ENCODE measurements at regions not wholly inside any gene's neighbourhood (a gene's known extent, or its start where the extent isn't known, plus 50 kb on each side); places are given as distances from the start of the nearest gene placed in this dataset.
"Not testable (repeated sequence)": the region's sequence is repeated elsewhere in the genome, so short reads cannot be mapped to it uniquely, and the experiment has no call there.

- DNase-seq: no peak
These were observed 377.7 kb downstream of the GLRX3 start for GRCh38 chr10:130513686-130514476.

GRCh38 chr10:130515670-130516069, 379.5 kb downstream of the GLRX3 start:
- no peak for DNase-seq

GRCh38 chr10:130516141-130516735, 380.0 kb downstream of the GLRX3 start:
- no peak for DNase-seq

DNA sequence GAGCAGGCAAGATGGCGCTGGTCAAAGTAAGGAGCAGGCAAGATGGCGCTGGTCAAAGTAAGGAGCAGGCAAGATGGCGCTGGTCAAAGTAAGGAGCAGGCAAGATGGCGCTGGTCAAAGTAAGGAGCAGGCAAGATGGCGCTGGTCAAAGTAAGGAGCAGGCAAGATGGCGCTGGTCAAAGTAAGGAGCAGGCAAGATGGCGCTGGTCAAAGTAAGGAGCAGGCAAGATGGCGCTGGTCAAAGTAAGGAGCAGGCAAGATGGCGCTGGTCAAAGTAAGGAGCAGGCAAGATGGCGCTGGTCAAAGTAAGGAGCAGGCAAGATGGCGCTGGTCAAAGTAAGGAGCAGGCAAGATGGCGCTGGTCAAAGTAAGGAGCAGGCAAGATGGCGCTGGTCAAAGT, 382.7 kb downstream of the GLRX3 start:
- not testable (repeated sequence) for DNase-seq

DNA sequence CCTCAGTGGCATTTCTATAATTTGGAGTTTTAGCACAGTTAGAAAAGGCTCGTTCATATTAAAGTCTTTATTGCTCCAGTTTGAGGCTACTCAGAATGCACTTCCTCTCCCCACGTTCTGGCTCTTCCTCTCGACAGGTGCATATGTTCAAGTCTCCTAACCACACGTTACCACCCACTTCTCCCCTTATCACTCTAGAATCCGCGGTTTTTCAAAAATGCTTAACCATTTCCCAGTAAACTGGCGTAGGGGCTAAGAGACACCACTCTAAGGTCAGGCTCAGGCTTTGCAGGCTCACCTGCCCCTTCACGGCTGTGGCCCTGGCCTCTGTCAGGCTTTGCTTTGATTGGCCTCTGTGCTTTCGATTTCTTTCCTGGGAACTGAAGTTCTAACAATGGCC, 383.6 kb downstream of the GLRX3 start:
- no peak for DNase-seq

GRCh38 chr10:130531312-130531711, 395.1 kb downstream of the GLRX3 start:
- DNase-seq: no peak

DNA sequence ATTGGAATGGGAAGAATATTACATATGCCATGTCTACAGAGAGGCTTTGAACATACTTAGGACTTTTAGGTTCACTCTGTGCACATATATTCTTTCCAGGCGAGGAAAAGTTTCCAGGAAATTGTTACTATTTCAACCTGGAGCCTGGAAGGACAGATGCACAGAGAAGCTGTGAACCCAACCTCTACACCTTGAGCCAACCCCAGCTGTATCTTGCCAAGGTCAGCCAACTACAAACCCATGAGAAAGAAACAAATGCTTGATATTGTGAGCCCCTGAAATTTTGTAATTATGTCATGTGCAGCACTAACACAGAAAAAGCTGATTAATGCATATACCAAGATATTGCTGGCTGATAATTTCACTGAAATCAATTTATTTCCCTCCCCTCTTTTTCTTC, 404.9 kb downstream of the GLRX3 start:
- no peak for DNase-seq

- DNase-seq: no peak
These were observed 406.6 kb downstream of the GLRX3 start for GRCh38 chr10:130542761-130543160.

DNA sequence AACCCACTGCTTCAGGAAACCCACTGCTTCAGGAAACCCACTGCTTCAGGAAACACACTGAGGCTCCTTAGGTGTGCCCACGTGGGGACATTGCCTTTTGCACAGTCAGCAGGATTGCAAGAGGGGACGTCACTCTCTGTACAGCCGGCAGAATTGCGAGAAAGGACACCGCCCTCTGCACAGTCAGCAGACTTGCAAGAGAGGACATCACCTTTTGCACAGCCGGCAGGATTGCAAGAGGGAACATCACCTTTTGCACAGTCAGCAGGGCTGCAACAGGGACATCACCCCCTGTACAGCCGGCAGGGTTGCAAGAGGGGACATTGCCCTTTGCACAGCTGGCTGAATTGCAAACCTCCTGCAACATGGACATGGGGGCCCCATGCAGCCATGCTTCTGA, 407.6 kb downstream of the GLRX3 start:
- DNase-seq: no peak

DNA sequence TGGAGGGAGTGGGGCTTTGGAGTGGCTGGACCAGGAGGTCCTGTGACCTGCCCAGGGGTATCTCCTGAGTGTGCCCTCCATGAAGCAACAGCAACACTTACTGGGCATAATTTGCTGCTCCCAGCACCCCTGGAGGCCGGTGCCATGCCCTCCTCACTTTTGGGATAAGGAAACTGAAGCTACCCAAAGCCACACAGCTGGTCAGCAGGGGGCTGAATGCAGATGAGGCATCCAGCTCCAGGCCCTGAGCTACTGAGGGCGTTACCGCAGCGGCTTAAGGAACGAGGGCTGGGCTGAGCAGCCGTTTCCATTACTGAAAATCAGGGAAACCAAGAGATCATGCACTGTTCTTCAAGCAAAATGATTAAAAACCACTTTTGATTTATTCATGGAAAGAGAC, 408.9 kb downstream of the GLRX3 start:
- DNase-seq: no peak

- DNase-seq: no peak
These were observed 409.5 kb downstream of the GLRX3 start for GRCh38 chr10:130545697-130546096.

GRCh38 chr10:130546841-130547240, 410.6 kb downstream of the GLRX3 start:
- DNase-seq: no peak

DNA sequence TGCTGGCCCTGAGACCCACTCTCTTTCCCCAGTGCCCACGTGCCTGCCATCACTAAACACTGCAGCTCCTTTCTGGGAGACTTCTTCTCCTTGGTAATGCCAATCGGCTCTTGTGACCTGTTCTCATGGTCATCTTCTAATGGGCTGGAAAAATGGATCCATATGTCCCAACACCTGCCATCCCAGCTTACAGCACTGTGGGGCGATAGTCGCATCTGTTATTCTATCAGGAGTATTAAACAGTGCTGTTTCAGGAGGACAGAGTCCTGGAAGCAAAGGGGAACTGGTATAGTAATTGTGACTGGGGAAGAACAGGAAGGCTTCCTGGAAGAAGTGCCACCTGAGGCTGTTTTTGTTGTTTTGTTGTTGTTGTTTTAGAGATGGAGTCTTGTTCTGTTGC, 411.2 kb downstream of the GLRX3 start:
- no peak for DNase-seq

DNA sequence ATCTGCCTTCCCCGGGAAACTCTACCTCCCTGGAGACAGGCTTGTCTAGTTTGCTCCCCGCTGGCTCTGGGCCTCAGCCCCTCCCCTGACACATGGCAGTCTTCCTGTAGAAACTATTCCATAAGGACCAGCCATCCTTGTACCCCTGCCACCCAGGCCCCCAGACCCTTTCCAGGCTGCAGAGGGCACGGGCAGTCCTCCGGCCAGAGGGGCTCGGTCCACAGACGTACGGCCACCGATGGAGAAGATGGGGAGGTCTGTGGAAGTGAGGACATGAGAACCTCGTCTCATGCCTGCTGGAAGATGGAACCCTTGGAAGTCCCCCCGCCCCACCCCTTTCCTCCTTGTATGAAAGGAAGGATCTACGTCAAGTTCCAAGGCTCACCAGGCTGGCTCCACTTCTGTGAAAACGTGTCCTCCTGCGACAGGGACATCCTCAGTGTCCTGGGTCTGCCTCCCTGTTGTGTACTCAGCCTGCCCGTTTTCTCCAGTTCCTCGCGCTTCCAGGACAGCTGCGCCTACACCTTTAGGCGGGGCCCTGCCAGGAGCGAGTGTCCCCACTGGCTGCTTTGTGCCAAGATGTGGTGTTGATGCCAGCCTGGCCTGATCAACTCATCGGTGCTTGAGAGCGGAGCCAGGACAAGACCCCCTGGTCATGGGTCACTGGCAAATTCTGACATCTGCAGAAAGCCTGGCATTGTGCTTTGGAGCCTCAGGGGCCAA, 414.9 kb downstream of the GLRX3 start:
- no peak for DNase-seq

GRCh38 chr10:130551676-130552075, 415.5 kb downstream of the GLRX3 start:
- no peak for DNase-seq

DNA sequence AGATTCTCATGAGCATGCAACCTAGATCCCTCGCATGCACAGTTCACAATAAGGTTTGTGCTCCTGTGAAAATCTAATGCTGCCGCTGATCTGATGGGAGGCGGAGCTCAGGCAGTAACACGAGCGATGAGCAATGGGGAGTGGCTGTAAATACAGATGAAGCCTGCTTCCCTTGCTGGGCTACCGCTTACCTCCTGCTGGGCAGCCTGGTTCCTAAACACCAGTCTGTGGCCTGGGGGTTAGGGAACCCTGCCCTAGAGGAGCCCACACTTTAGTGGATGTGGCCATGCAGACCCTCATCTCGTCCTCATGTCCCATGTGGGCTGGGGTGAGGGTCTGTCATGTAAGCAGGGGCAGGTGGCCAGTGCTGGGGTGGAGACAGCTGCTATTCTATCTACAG, 417.6 kb downstream of the GLRX3 start:
- no peak for DNase-seq

GRCh38 chr10:130554701-130555410, 418.7 kb downstream of the GLRX3 start:
- DNase-seq: no peak

- DNase-seq: no peak
These were observed 419.2 kb downstream of the GLRX3 start for GRCh38 chr10:130555411-130555750.

GRCh38 chr10:130557181-130557845, 421.1 kb downstream of the GLRX3 start:
- no peak for DNase-seq

DNA sequence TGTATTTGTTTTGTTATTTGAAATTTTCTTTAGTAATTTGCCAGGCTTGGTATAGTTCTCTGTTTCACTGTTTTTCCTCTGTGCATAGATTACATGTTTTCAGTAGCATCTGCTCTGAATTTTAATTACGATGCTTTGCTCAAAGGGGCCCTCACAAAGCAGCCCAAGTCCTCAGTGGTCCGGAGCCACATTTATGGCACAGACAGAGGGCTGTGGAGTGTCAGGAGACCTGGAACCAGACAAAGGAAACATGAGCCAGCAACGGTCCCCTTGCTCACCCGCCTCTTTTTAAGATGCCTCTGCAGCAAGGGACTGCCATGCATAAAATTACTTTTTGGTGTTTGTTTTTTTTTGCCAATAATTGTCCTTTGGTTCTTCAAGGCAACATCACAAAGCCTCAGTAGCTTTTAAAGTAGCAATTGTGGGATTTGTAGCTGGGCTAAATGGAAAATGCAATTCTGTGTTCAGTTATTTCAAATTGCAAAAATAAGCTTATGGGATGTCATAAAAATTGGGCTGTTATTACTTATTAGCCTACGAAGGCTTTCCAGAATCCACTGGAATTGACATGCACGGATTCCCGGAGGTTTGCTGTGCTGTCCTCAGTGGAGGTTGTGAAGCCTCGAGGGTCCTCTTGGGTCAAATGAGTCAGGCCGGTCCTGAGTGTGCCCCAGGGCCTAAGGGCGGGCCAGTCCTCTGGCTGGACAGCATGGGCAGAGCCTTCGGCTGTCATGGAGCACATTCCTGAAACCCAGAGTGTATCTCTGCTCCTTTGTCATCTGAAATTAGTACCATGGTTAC, 422.8 kb downstream of the GLRX3 start:
- no peak for DNase-seq

GRCh38 chr10:130559547-130559880, 423.3 kb downstream of the GLRX3 start:
- no peak for DNase-seq

GRCh38 chr10:130560116-130560515, 423.9 kb downstream of the GLRX3 start:
- no peak for DNase-seq

All from hindlimb muscle (tissue), 1 donor.